ENCODE measurements at regions not wholly inside any gene's neighbourhood (a gene's known extent, or its start where the extent isn't known, plus 50 kb on each side); places are given as distances from the start of the nearest gene placed in this dataset.

DNA sequence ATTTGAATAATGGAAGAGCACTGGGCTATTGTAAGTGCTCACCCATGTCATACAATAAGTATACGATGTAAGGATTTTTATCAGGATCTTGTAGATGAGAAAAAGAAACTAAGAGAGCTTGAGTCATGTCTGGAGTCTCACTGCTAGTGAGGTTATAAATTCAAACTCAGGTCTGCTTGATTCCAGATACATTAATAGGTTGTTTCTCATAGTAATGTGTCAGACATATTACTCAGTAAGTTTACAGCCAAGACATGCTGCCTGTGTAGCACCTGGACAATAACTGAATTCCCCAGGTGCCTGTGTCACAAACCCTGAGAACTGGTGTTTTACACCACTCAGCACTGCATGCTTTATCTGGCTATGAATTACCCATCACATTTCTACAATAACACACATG, 216.9 kb upstream of the LRP1B start:
- DNase-seq (ENCODE audit: low read depth), result no peak
- in situ Hi-C loops (cut with HindIII; ENCODE audit: low sequenced_read_pairs), result no loop called here
- H3K4me3 ChIP-seq (ENCODE audit: low read depth, low read length), result no peak overlapping the region
- TF ChIP-seq, protein P1, sequence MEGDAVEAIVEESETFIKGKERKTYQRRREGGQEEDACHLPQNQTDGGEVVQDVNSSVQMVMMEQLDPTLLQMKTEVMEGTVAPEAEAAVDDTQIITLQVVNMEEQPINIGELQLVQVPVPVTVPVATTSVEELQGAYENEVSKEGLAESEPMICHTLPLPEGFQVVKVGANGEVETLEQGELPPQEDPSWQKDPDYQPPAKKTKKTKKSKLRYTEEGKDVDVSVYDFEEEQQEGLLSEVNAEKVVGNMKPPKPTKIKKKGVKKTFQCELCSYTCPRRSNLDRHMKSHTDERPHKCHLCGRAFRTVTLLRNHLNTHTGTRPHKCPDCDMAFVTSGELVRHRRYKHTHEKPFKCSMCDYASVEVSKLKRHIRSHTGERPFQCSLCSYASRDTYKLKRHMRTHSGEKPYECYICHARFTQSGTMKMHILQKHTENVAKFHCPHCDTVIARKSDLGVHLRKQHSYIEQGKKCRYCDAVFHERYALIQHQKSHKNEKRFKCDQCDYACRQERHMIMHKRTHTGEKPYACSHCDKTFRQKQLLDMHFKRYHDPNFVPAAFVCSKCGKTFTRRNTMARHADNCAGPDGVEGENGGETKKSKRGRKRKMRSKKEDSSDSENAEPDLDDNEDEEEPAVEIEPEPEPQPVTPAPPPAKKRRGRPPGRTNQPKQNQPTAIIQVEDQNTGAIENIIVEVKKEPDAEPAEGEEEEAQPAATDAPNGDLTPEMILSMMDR (IDR thresholded peaks at IDR 0.05; ENCODE audit: low read depth, low read length, missing control alignments), result no peak

DNA sequence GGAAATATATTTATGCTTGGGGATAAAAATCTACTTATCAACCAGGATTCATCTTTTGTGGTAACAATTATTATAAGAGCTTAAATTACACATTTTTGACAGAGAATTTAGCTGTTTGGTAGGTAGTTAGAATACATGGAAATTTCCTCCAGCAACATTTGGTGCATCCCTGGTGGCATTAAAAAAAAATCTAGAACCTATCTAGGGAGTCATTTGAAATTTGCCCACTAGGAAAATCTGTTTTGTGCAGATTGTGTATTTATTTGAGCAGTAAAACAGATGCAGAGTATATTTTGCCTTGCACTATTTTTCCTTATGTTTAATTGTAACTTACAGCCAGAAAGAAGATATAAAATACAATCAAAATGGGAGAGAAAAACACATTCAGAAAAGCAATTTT, 208.4 kb upstream of the LRP1B start:
- H3K4me3 ChIP-seq (ENCODE audit: low read depth, low read length), result no peak overlapping the region
- in situ Hi-C loops (cut with HindIII; ENCODE audit: low sequenced_read_pairs), result no loop called here
- DNase-seq (ENCODE audit: low read depth), result no peak
- TF ChIP-seq, protein P1 (IDR thresholded peaks at IDR 0.05; ENCODE audit: low read depth, low read length, missing control alignments), result no peak

DNA sequence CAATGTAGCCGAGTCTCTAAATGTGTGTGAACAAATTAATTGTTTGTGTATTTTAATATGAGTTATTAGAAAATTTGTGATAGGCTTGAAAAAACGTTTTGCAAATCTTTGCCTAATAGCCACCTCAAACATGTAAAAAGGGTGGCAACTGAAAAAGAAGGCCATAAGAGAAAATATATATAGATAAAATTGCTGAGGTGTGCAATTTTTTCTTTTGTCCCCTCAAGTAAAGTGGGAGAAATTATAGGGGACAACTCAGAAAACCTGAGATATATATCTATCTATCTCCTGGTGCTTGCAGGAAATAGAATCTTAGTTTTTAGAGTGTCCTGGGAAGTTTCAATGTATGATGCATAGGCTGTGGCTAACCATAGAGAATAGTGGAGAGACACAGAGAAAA, 201.4 kb upstream of the LRP1B start:
- no peak for DNase-seq (ENCODE audit: low read depth)
- in situ Hi-C loops (cut with HindIII; ENCODE audit: low sequenced_read_pairs), result no loop called here
- H3K4me3 ChIP-seq (ENCODE audit: low read depth, low read length), result no peak overlapping the region
- TF ChIP-seq, protein P1 (IDR thresholded peaks at IDR 0.05; ENCODE audit: low read depth, low read length, missing control alignments), result no peak

DNA sequence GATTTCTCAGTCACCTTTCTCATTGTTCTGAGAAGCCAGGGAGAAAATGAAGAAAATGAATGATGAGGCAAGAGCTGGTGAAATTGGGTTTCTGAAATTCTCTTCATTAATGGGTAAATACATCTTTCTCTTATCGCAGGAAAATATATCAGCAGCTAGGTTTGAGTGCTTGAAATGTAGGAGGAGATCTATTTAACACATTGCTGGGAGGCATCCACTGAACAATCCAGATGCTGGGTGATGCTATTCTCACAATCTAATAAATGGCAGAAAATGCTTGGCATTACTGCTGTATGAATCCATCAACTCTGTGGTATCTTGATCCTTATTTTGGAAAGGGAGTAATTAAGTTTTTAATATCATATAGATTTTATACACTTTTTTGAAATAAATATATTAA, 199.6 kb upstream of the LRP1B start:
- no peak for DNase-seq (ENCODE audit: low read depth)
- H3K4me3 ChIP-seq (ENCODE audit: low read depth, low read length), result no peak overlapping the region
- TF ChIP-seq, protein P1 (IDR thresholded peaks at IDR 0.05; ENCODE audit: low read depth, low read length, missing control alignments), result no peak
- in situ Hi-C loops (cut with HindIII; ENCODE audit: low sequenced_read_pairs), result no loop called here

DNA sequence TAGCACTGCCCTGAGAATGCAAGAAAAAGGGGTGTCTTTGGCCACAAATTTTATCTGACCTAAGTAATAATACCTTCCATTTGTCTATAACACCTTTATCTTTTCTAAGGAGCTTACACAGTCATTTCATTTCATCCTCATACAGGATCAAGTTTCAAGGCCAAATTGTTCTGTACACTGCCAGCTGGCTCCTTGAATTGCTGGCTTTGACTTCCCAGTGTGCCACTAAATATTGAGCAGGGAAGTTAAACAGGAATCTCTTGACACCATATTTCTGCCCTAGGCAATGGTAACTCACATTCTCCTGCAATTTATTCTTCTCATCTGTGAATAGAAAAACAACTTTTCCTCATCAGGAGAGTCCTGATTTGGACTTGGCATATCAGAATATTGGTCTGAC, 195.1 kb upstream of the LRP1B start:
- TF ChIP-seq, protein P1 (IDR thresholded peaks at IDR 0.05; ENCODE audit: low read depth, low read length, missing control alignments), result no peak
- in situ Hi-C loops (cut with HindIII; ENCODE audit: low sequenced_read_pairs), result no loop called here

DNA sequence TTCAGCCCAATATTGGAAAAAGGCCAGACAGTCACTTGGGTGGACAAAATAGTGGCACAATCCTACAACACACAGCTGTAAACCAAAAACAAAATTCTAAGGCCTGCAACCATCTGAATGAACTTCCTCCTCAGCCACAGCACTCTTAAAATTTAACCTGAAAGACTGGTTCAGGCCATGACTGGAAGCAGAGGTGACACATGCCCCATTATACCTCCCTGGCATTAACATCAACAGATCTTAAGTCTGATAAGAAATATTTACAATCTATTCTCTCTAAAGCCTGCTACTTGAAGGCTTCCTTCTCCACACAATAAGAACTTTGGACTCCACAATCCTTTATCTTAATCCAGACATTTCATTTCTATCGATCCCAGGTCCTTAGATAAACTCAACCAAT, 192.4 kb upstream of the LRP1B start:
- DNase-seq (ENCODE audit: low read depth), result no peak

More for the DNA sequence above, 195.1 kb upstream of the LRP1B start:
- H3K4me3 ChIP-seq (ENCODE audit: low read depth, low read length), result no peak overlapping the region
- DNase-seq (ENCODE audit: low read depth), result no peak

More for the DNA sequence above, 192.4 kb upstream of the LRP1B start:
- in situ Hi-C loops (cut with HindIII; ENCODE audit: low sequenced_read_pairs), result no loop called here
- H3K4me3 ChIP-seq (ENCODE audit: low read depth, low read length), result no peak overlapping the region
- TF ChIP-seq, protein P1 (IDR thresholded peaks at IDR 0.05; ENCODE audit: low read depth, low read length, missing control alignments), result no peak

All from astrocyte of the cerebellum (primary cell).